ENCODE measurements at regions not wholly inside any gene's neighbourhood (a gene's known extent, or its start where the extent isn't known, plus 50 kb on each side); places are given as distances from the start of the nearest gene placed in this dataset.

GRCh38 chr17:72421128-72422092 is 300.6 kb downstream of the SOX9 start:
- peak overlapping the region; percentile 12 for H3K4me2 ChIP-seq (ENCODE audit: insufficient read depth, low read length)
- CTCF ChIA-PET = interaction anchor here (1.0 kb wide), 1 partner anchor 27 kb away, joined by 3 read pairs; no protein-coding TSS in a partner anchor
- H4K20me1 ChIP-seq (replicated peaks; ENCODE audit: control insufficient read depth, extremely low read depth, insufficient read depth, low read length) = no peaks in the 10 kb centered on the region
- H3K27ac ChIP-seq (ENCODE audit: insufficient read depth, low read depth, low read length) = peak overlapping the region; percentile 85
- no peaks in the 10 kb centered on the region for H3K9me1 ChIP-seq (replicated peaks; ENCODE audit: control insufficient read depth, extremely low read depth, insufficient read depth, low read length)
- POLR2A ChIA-PET = no interaction called here
- H3K79me2 ChIP-seq (ENCODE audit: control insufficient read depth, insufficient read depth, low read length) = no peaks in the 10 kb centered on the region
- TF ChIP-seq JUN (IDR thresholded peaks at IDR 0.05; ENCODE audit: borderline replicate concordance, insufficient read depth, insufficient read length, low read depth) (peak; percentile 91), FOS (IDR thresholded peaks at IDR 0.05; ENCODE audit: borderline replicate concordance, insufficient read depth, low read length) (peak; percentile 74), POLR2A (IDR thresholded peaks at IDR 0.05; ENCODE audit: low read depth, low read length) (no peak), MAX (IDR thresholded peaks at IDR 0.05; ENCODE audit: insufficient read depth, insufficient read length) (no peak), GATA2 (IDR thresholded peaks at IDR 0.05; ENCODE audit: insufficient read depth, insufficient read length, low read depth, low read length) (no peak), EZH2 (IDR thresholded peaks at IDR 0.05; ENCODE audit: borderline replicate concordance, low read depth, low read length, severe bottlenecking) (no peak), POLR2AphosphoS5 (IDR thresholded peaks at IDR 0.05; ENCODE audit: insufficient read depth, low read depth, low read length) (peak; percentile 45), MYC (IDR thresholded peaks at IDR 0.05; ENCODE audit: low read depth, low read length) (no peak), CTCF (IDR thresholded peaks at IDR 0.05; ENCODE audit: extremely low read depth in 1 of 2, insufficient read depth in 1 of 2, low read depth in 1 of 2, low read length in 2 of 2) (no peak)
- BruUV-seq (replicated peaks) = TSS peak; percentile 86
- peaks cover 16% of the 10 kb centered on the region for H3K4me1 ChIP-seq (ENCODE audit: control insufficient read depth, extremely low read depth, insufficient read depth, low read length)
- H3K27me3 ChIP-seq (ENCODE audit: control insufficient read depth in 2 of 2, insufficient read depth in 2 of 2, low read length in 2 of 2) = no peaks in the 10 kb centered on the region
- no peak overlapping the region for H3K4me3 ChIP-seq (replicated peaks in 1 of 3; ENCODE audit: insufficient read depth in 1 of 3, low read depth in 1 of 3, low read length in 3 of 3)
- H3K9me3 ChIP-seq (replicated peaks; ENCODE audit: control insufficient read depth, insufficient read depth, low read length) = no peaks in the 10 kb centered on the region
- intact Hi-C loops (cut with micrococcal nuclease) (loop anchor here (1.0 kb wide), 3 partner anchors 14 to 82 kb away; no protein-coding TSS in a partner anchor), dilution Hi-C loops (cut with MboI; ENCODE audit: extremely low pct_ligation_motif_present, low sequenced_read_pairs) (no loop called here)
- H3K36me3 ChIP-seq (ENCODE audit: control insufficient read depth in 2 of 2, extremely low read depth in 1 of 2, insufficient read depth in 2 of 2, low read length in 2 of 2) = no peaks in the 10 kb centered on the region
- FAIRE-seq (peak; percentile 95), DNase-seq (ENCODE audit: low read depth, low spot score) (peak; percentile 80)
- no peak overlapping the region for H2AFZ ChIP-seq (ENCODE audit: low read depth, low read length)
- no peak overlapping the region for H3K9ac ChIP-seq (replicated peaks; ENCODE audit: extremely low read depth, insufficient read depth, low read length)
